ENCODE measurements at regions not wholly inside any gene's neighbourhood (a gene's known extent, or its start where the extent isn't known, plus 50 kb on each side); places are given as distances from the start of the nearest gene placed in this dataset.

- no peak overlapping the region for H3K4me3 ChIP-seq (ENCODE audit: low read depth, low read length)
- no peak for TF ChIP-seq CTCF (IDR thresholded peaks at IDR 0.05; ENCODE audit: insufficient read depth, low read length, missing control alignments)
- ChIA-PET POLR2A (interaction anchor here (0.7 to 1.4 kb wide), 2 partner anchors 132 to 540 kb away, joined by 3 to 6 read pairs; partner anchors contain the start of gene PCDH18), CTCF (interaction anchor here (1.4 kb wide), 1 partner anchor 132 kb away, joined by 5 read pairs; the partner anchor contains the start of gene PCDH18)
- DNase-seq (ENCODE audit: low read depth, low spot score): no peak
These were observed 132.1 kb upstream of the PCDH18 start for GRCh38 chr4:137664416-137664815.

GRCh38 chr4:137664046-137664387 lies 131.7 kb upstream of the PCDH18 start:
- CTCF ChIA-PET: interaction anchor here (1.4 to 1.7 kb wide), 2 partner anchors 11 to 132 kb away, joined by 5 read pairs; partner anchors contain the start of gene PCDH18
- peak; percentile 79 for DNase-seq (ENCODE audit: low read depth, low spot score)
- POLR2A ChIA-PET: interaction anchor here (0.6 to 1.4 kb wide), 3 partner anchors 42 to 540 kb away, joined by 3 to 6 read pairs (median 3); partner anchors contain the start of gene PCDH18
- no peak for TF ChIP-seq CTCF (IDR thresholded peaks at IDR 0.05; ENCODE audit: insufficient read depth, low read length, missing control alignments)
- no peak overlapping the region for H3K4me3 ChIP-seq (ENCODE audit: low read depth, low read length)

GRCh38 chr4:137663251-137664045 lies 131.2 kb upstream of the PCDH18 start:
- no peak overlapping the region for H3K4me3 ChIP-seq (ENCODE audit: low read depth, low read length)
- DNase-seq (ENCODE audit: low read depth, low spot score): no peak
- CTCF ChIA-PET: interaction anchor here (0.9 to 1.7 kb wide), 3 partner anchors 11 to 539 kb away, joined by 3 to 5 read pairs (median 5); partner anchors contain the start of gene PCDH18
- no peak for TF ChIP-seq CTCF (IDR thresholded peaks at IDR 0.05; ENCODE audit: insufficient read depth, low read length, missing control alignments)
- POLR2A ChIA-PET: interaction anchor here (0.6 to 1.4 kb wide), 3 partner anchors 41 to 539 kb away, joined by 3 to 6 read pairs (median 3); partner anchors contain the start of gene PCDH18

GRCh38 chr4:137661693-137662092 lies 129.4 kb upstream of the PCDH18 start:
- DNase-seq (ENCODE audit: low read depth, low spot score): no peak
- POLR2A ChIA-PET: no interaction called here
- CTCF ChIA-PET: interaction anchor here (1.5 kb wide), 1 partner anchor 428 kb away, joined by 3 read pairs; no protein-coding TSS in a partner anchor
- TF ChIP-seq CTCF (IDR thresholded peaks at IDR 0.05; ENCODE audit: insufficient read depth, low read length, missing control alignments): no peak
- H3K4me3 ChIP-seq (ENCODE audit: low read depth, low read length): no peak overlapping the region

GRCh38 chr4:137660211-137660610 lies 127.9 kb upstream of the PCDH18 start:
- no peak for DNase-seq (ENCODE audit: low read depth, low spot score)
- POLR2A ChIA-PET: no interaction called here
- CTCF ChIA-PET: interaction anchor here (1.4 to 1.5 kb wide), 2 partner anchors 375 to 430 kb away, joined by 3 read pairs; no protein-coding TSS in a partner anchor
- no peak overlapping the region for H3K4me3 ChIP-seq (ENCODE audit: low read depth, low read length)
- no peak for TF ChIP-seq CTCF (IDR thresholded peaks at IDR 0.05; ENCODE audit: insufficient read depth, low read length, missing control alignments)

GRCh38 chr4:137659431-137659830 lies 127.1 kb upstream of the PCDH18 start:
- no peak for TF ChIP-seq CTCF (IDR thresholded peaks at IDR 0.05; ENCODE audit: insufficient read depth, low read length, missing control alignments)
- no peak overlapping the region for H3K4me3 ChIP-seq (ENCODE audit: low read depth, low read length)
- POLR2A ChIA-PET: interaction anchor here (0.6 kb wide), 2 partner anchors 7 to 147 kb away, joined by 3 read pairs; no protein-coding TSS in a partner anchor
- DNase-seq (ENCODE audit: low read depth, low spot score): no peak
- CTCF ChIA-PET: interaction anchor here (1.4 kb wide), 1 partner anchor 376 kb away, joined by 3 read pairs; no protein-coding TSS in a partner anchor
